SK-N-SH (cell line): ENCODE measurements at regions not wholly inside any gene's neighbourhood (a gene's known extent, or its start where the extent isn't known, plus 50 kb on each side); places are given as distances from the start of the nearest gene placed in this dataset.

Source experiments
- RFX5 ChIP-seq: IDR thresholded peaks from 2 replicates; pipeline ENCODE4 v1.6.1; 2012; ENCODE audit warnings: mild to moderate bottlenecking, improper control_type of control experiment, low read length
- SIN3A ChIP-seq: IDR thresholded peaks from 2 replicates; pipeline ENCODE4 v1.6.1; 2012; ENCODE audit warnings: low read depth, mild to moderate bottlenecking, low read length, moderate library complexity, borderline replicate concordance
- TF ChIP-seq, protein P1 (sequence below): fragments of 200-600 bp; sonication (generic); IDR thresholded peaks from 2 replicates; pipeline ENCODE4 v1.6.1; 2017; ENCODE audit warnings: antibody characterized with exemption, mild to moderate bottlenecking, moderate library complexity

DNA sequence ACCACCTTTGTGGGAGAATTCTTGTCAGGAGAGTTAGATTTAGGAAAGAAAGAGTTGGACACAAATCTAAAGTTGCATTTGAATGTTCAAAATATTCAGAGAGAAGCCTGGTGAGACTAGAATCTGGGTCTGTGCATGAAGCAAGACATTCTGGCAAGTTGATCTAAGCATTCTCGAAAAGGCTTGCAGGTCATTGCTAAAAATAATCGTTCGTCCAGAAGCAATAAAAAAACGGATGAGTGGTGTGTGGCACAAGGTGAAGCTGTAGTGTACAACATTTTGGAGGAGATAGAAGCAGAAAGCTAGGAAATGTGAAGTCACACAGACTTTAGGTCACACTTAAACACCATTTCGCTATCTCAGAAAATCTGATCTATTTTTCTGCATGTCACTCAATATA, 114.9 kb upstream of the IFNGR1 start:
- TF ChIP-seq SIN3A: no peak
- TF ChIP-seq, protein P1, sequence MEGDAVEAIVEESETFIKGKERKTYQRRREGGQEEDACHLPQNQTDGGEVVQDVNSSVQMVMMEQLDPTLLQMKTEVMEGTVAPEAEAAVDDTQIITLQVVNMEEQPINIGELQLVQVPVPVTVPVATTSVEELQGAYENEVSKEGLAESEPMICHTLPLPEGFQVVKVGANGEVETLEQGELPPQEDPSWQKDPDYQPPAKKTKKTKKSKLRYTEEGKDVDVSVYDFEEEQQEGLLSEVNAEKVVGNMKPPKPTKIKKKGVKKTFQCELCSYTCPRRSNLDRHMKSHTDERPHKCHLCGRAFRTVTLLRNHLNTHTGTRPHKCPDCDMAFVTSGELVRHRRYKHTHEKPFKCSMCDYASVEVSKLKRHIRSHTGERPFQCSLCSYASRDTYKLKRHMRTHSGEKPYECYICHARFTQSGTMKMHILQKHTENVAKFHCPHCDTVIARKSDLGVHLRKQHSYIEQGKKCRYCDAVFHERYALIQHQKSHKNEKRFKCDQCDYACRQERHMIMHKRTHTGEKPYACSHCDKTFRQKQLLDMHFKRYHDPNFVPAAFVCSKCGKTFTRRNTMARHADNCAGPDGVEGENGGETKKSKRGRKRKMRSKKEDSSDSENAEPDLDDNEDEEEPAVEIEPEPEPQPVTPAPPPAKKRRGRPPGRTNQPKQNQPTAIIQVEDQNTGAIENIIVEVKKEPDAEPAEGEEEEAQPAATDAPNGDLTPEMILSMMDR: no peak
- TF ChIP-seq RFX5: no peak
